ENCODE measurements at regions not wholly inside any gene's neighbourhood (a gene's known extent, or its start where the extent isn't known, plus 50 kb on each side); places are given as distances from the start of the nearest gene placed in this dataset.
"Not testable (repeated sequence)": the region's sequence is repeated elsewhere in the genome, so short reads cannot be mapped to it uniquely, and the experiment has no call there.

GRCh38 chr4:164095313-164096110 is 601.0 kb downstream of the TMA16 start:
- DNase-seq (ENCODE audit: low read depth), result peak; percentile 43

- no peak for DNase-seq (ENCODE audit: low read depth)
These were observed 602.5 kb downstream of the TMA16 start for GRCh38 chr4:164096766-164097518.

- DNase-seq (ENCODE audit: low read depth), result not testable (repeated sequence)
These were observed 606.4 kb downstream of the TMA16 start for GRCh38 chr4:164100741-164101365.

- peak; percentile 42 for DNase-seq (ENCODE audit: low read depth)
These were observed 614.5 kb downstream of the TMA16 start for GRCh38 chr4:164108971-164109370.

- peak; percentile 83 for DNase-seq (ENCODE audit: low read depth)
These were observed 615.0 kb downstream of the TMA16 start for GRCh38 chr4:164109503-164109902.

GRCh38 chr4:164115236-164115635 is 620.7 kb downstream of the TMA16 start:
- no peak for DNase-seq (ENCODE audit: low read depth)

GRCh38 chr4:164116286-164116685 is 621.8 kb downstream of the TMA16 start:
- no peak for DNase-seq (ENCODE audit: low read depth)

- no peak for DNase-seq (ENCODE audit: low read depth)
These were observed 619.5 kb upstream of the SMIM31 start for GRCh38 chr4:164134388-164134787.

- DNase-seq (ENCODE audit: low read depth), result peak; percentile 3
These were observed 617.7 kb upstream of the SMIM31 start for GRCh38 chr4:164136180-164136616.

- DNase-seq (ENCODE audit: low read depth), result no peak
These were observed 615.4 kb upstream of the SMIM31 start for GRCh38 chr4:164138521-164138920.

GRCh38 chr4:164139291-164139690 is 614.6 kb upstream of the SMIM31 start:
- DNase-seq (ENCODE audit: low read depth), result no peak

- DNase-seq (ENCODE audit: low read depth), result not testable (repeated sequence)
These were observed 612.1 kb upstream of the SMIM31 start for GRCh38 chr4:164141755-164142375.

- no peak for DNase-seq (ENCODE audit: low read depth)
These were observed 599.5 kb upstream of the SMIM31 start for GRCh38 chr4:164154416-164154815.

- peak; percentile 59 for DNase-seq (ENCODE audit: low read depth)
These were observed 584.3 kb upstream of the SMIM31 start for GRCh38 chr4:164169591-164169990.

GRCh38 chr4:164177153-164177552 is 576.8 kb upstream of the SMIM31 start:
- no peak for DNase-seq (ENCODE audit: low read depth)

- DNase-seq (ENCODE audit: low read depth), result no peak
These were observed 576.2 kb upstream of the SMIM31 start for GRCh38 chr4:164177753-164178152.

GRCh38 chr4:164188236-164188635 is 565.7 kb upstream of the SMIM31 start:
- DNase-seq (ENCODE audit: low read depth), result no peak

- no peak for DNase-seq (ENCODE audit: low read depth)
These were observed 561.1 kb upstream of the SMIM31 start for GRCh38 chr4:164192844-164193243.

- DNase-seq (ENCODE audit: low read depth), result peak; percentile 30
These were observed 560.3 kb upstream of the SMIM31 start for GRCh38 chr4:164193676-164194075.

GRCh38 chr4:164197556-164197955 is 556.4 kb upstream of the SMIM31 start:
- no peak for DNase-seq (ENCODE audit: low read depth)

GRCh38 chr4:164203476-164203875 is 550.5 kb upstream of the SMIM31 start:
- DNase-seq (ENCODE audit: low read depth), result no peak

- peak; percentile 80 for DNase-seq (ENCODE audit: low read depth)
These were observed 549.5 kb upstream of the SMIM31 start for GRCh38 chr4:164204434-164204833.

All from amniotic epithelial cell (primary cell).